NCI-H226 (cell line): ENCODE measurements at regions not wholly inside any gene's neighbourhood (a gene's known extent, or its start where the extent isn't known, plus 50 kb on each side); places are given as distances from the start of the nearest gene placed in this dataset.
A peak's percentile ranks its signal among the peaks of the same experiment; 100 is the strongest.
"Not testable (repeated sequence)": the region's sequence is repeated elsewhere in the genome, so short reads cannot be mapped to it uniquely, and the experiment has no call there.

ENCODE experiments used
- DNase-seq: peaks from one replicate; pipeline ENCODE4 v3.0.0-alpha.2; 2015

DNA sequence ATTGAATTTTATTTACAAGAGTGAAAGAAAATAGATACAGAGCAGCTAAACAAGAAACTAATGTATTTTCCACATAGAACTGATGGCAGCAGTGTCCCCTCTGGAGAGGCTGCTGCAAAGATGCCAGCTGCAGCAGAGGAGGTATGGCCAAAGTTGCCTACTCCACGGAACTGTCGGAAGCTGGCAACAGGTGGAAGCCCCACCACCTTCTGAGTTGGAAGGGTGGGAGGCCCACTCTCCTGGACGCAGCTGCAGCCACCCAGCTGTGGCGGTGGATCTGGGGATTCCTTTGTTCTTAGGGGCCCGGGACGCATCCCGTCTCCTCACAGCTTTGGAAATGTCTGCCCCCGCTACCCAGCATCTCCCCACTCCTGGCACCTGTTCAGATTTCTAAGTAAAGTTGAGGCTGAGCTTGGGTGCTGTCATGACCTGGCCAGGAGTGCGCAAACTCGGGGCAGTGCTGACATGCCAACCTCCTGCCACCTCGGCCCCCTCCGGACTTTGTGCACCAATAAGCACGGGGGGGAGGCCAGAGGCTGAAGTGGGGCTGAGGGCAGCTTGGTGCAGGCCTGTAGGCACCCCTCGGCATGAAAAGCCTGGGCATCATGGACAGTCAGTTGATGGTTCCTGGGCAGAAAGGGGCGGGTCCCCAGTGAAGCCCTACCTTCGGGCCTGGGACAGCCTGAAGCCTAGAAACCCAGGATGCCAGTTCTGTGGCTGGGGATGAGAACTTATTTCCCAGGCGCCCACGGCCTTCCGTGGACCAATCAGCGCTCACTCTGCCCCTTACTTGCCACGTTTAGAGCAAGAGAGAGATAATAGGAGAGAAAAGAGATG is 1071.4 kb downstream of the JRKL start:
- no peak for DNase-seq

DNA sequence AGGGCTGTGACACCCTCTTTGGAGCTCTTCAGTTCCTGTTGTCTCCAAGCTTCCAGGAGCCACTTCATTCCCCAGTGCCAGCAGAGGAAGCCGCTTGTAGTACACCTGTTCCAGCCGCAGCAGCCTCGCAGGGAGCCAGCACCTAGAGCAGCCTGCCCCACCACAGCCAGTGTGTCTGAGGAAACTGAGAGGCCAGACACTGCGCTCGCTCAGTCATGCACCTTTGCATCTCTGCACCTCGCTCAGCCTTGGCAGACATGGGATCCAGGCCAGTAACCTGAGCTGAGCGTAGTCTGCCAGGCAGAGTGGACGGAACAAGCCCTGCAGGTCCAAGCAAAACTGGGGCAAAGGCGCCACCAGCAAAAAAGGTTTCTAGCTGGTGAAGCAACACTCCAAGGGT is 1072.1 kb downstream of the JRKL start:
- DNase-seq: no peak

DNA sequence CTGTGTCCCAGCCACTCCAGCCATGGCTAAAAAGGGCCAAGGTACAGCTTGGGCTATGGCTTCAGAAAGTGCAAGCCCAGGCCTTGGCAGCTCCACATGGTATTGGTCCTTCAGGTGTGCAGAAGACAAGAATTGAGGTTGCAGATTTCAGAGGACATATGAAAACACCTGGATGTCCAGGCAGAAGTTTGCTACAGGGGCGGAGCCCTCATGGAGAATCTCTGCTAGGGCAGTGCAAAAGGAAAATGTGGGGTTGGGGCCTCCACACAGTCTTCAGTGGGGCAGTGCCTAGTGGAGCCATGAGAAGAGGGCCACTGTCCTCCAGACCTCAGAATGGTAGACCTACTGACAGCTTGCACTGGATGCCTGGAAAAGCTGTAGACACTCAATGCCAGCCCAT is 1074.1 kb downstream of the JRKL start:
- DNase-seq: no peak

DNA sequence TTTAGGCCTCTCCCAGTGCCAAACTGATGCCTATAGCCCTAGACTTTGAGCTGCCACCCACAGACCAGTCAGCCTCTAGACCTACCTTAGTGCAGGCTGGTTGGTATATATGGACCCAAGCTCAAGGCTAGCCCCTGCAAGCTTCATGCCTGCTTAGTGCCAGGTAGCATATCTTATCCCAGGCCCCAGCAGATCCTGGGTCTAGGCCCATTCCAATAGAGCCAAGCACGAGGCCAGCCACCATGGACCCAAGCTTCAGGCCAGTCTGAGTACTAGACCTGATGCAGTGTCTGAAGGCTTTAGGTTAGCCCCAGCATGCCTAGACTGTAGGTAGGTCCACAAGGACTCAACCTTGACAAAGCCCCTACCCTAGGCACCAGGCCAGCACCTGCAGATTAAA is 1081.7 kb downstream of the JRKL start:
- no peak for DNase-seq

DNA sequence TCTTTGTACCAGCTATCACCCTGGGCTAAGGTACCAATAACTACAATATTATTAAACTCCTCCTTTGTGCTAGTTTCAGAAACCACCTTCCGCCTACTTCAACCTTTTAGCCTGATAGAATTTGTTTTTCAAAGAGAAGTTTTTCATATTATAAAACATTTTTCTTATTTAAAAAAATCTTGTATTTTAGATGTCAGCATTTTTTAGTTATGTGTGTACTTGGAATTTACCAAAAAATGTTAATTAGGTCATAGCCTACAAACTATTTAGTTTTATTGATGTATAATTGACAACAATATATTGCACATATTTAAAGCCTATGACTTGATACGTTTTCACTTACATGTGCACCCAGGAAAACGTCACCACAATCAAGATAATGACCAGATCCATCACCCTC is 1097.6 kb downstream of the JRKL start:
- no peak for DNase-seq

DNA sequence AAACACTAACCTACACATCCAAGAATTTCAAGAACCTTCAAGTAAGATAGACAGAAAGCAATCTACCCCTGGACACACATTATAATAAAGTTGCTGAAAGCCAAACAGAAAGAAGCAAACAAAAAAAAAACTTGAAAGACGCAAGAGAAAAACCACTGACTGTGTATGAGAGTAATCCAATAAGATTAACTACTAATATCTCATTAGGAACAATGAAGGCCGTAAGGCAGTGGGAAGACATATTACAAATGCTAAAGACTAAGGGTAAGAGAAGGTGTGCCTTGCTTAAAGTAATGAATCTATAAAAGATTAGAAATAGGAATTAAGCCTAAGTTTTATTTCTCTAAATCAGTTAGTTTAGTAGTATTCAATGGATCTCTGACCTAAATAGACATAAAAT is 1109.1 kb downstream of the JRKL start:
- DNase-seq: no peak

DNA sequence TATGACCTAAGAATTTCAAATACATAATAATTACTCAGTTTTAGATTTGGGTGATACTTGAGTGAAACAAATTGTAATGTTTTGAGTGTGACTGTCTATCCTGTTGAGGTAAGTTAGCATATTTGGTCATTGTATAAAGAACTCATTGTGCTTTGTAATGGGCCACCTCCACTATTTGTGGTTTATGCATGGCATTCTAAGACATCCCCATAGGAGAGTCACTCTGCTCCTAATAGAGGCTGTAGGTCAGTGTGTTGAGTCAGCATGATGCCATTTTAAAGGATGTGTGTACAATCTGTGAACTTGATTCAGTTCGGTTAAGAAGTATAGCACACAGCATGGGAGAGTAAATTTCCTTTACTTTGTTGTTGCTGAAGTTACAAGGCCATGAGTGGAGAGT is 1112.4 kb downstream of the JRKL start:
- no peak for DNase-seq

DNA sequence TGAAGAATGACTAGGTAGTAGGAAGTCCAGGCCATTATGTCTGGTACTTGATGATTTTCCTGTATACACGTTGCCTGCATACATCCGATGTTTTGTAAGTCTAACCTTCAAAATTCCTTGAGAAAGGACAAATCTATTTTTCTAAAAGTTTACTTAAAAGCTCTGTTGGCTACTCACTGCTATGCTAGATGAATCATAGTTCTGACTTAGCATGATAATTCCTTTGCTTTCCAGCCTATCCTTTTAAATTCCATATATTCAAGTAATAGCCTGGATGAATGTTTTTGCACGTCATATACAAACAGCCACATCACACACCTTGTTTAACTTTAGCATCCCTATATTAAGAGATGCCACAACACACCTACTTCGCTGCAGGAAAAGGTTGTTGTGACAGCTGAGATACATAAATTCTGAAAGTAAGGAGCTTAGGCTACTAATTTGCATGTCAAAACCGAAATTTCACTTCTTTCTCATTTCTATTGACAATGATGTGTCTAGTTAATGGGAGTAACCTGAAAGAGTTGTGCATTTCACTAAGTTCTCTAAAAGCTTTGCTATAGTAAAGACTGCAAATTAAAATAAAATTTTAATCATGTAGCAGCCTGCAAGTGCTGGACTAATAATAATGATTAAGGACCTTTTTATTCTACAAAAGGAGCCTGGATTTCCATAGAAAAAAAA is 1116.4 kb downstream of the JRKL start:
- no peak for DNase-seq

DNA sequence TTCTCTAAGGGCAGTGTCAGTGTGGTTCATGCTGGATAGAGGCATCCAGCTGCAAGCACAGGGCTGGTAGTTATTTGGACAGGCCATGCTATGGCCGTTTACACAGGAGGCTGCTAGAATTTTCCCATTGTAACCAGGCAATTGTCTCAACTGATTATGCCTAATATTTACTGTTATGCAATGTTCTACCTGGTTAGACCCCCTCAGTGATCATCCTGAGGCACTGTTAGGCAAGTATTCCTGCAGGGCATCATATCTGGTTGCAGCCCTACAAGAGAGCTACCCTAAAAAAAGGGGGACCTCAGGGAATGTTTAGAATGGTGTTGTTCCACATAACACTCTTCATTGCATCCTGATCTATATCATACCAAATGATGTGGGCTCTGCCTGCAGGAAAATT is 1124.6 kb downstream of the JRKL start:
- DNase-seq: no peak

DNA sequence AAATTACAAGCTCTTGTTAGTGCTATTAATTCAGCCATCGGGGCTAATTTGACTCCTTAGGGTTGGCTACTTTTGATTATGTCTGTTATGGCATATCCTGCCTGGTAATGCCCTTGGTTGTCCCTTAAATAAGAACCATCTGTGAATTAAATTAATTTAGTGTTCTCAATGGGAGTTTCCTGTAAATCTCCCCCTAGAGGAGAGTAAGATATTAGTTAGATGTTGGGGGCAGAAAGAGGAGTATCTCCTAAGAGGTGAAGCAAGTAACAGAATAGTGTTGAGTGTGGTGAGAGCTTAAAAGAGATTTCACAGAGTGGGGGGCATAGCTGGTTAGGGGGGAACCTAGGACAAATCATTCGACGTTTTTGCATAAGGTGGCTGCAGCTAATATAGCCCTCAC is 1126.9 kb downstream of the JRKL start:
- DNase-seq: no peak

DNA sequence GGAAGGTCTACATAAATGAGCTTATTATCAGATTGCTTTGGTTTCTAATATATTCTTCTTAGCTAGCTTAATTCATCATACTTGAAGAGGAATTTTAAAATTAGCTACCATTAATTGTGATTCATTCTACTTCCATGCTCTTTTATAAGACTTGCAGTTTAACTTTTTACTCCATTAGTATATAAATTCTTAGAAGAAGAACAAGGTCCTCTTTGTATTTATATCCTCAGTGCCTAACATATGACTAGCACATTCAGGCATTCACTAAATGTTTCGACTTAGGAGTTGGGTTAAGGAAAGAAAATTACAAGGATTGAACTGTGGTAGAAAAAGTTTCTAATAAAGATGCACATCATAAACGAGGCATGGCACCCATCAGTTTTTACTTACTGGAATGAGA is 1135.5 kb downstream of the JRKL start:
- no peak for DNase-seq

DNA sequence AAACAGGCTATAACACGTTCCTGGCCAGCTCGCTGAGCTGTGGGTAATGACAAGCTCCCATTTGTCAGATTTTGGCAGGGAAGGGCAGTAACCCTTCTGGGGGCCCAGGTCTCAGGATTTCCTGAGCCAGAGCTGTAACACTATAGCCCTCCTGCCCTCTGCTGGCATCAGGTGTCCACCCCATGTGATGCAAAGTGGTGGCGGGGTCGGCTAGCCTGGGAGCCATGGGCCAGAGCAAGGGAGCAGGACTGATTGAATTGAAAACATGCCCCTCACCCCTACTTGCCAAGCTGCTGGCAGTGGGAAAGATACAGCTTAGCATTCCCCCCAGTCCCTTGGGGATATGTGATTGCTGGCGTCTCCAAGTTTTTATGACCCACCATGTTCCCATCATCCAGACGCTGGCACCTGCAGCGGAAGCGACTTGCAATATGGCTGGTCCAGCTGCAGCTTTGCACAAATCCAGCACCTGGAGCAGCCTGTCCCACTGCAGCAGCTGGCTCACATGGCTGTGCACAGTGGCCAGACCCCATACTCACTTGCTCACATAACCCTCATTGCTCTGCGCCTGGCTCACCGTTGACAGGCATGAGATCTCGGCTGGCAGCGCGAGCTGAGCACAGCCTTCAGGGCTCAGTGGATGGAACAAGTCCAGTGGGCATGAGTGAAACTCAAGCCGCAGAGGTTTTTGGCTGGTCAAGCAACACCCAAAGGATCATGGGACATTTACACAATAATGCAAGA is 1147.8 kb downstream of the JRKL start:
- DNase-seq: no peak

DNA sequence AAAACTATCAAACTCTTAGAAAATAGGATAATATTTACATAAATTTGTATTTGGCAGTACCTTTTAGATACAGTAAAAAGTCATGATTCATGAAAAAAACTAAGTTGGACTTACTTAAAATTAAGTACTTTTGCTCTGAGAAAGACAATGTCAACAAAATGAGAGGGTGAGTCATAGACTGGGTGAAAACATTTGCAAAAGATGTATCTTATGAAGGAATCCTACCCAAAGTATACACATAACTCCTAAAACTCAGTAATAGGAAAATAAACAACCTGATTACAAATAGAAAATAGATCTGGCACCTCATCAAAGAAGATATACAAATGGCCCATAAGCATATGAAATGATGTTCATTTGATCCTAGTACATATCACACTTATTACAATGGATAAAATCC is 1154.6 kb downstream of the JRKL start:
- DNase-seq: no peak

DNA sequence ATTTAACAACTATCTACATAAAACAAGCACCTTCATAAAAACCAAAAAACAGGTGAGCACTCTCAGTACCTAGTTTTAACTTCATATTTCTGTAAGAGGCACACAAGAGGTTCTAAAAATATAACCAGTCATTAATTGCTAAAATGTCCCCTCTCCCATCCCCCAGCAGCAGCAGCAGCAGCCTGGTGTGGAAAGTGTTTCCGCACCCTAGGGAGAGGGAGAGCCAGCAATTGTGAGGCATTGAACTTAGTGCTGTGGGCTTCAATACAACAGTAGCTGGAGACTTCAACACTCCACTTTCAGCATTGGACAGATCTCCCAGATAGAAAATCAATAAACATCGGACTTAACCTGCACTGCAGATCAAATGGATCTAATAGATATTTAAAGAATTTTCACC is 1158.5 kb downstream of the JRKL start:
- DNase-seq: no peak

DNA sequence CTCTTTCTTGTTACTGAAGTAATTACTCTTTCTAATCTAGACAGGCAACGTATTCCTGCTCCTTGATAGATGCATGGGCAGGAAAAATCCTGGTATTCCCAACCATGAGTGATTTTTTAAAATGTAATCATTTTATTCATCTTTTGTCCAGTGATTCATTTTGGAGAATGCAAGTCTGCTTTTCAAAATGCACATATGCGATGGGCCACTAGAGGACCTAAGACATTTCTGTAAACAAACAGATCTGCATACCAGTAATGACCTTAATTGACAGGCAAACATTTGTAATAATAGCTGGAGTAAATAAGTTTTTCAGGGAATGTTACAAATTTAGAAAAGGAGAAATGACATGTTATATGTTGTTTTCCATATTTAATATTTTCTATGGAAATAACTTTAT is 1167.6 kb downstream of the JRKL start:
- DNase-seq: no peak

DNA sequence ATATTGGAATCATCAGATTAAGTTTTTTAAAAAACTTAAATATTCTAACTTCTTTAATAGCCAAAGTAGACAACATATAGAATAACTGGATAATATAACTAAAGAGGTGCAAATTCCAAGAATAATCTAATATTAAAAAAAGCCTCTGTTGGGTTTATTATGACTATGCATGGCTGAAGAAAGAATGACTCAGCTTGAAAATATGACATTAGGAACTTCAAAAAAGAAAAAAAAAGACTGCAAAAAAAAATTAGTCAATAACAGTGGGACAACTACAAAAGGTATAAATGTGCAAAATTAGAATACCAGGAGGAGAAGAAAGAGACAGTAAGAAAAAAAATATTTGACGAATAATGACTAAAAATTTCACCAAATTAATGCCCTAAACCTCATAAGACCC is 1178.0 kb downstream of the JRKL start:
- DNase-seq: no peak

DNA sequence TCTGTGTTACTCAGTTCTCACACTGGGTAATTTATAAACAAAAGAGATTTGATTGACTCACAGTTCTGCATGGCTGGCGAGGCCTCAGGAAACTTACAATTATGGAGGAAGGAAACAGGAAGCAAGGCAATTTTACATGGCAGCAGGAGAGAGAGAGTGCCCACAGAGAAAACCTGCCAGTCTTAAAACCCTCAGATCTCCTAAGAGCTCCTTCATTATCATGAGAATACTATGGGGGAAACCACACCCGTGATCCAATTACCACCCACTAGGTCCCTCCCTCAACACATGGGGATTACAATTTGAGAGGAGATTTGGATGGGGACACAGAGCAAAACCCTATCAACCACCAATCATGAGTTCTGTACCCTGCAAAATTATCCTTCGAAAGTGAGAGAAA is 1180.8 kb downstream of the JRKL start:
- no peak for DNase-seq

DNA sequence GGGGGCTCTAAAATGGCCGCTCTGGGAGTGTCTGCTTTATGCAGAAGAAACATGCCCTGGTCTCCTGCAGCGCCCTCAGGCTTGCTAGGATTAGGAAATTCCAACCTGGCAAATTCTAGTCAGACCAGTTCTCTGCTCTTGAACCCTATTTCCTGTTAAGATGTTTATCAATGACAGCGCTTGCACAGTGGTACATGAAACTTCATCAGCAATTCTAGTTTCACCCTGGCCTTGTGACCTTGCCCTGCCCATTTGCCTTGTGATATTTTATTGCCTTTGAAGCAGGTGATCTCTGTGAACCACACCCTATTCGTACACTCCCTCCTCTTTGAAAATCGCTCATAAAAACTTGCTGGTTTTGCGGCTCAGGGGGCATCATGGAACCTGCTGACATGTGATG is 1184.0 kb downstream of the JRKL start:
- not testable (repeated sequence) for DNase-seq

DNA sequence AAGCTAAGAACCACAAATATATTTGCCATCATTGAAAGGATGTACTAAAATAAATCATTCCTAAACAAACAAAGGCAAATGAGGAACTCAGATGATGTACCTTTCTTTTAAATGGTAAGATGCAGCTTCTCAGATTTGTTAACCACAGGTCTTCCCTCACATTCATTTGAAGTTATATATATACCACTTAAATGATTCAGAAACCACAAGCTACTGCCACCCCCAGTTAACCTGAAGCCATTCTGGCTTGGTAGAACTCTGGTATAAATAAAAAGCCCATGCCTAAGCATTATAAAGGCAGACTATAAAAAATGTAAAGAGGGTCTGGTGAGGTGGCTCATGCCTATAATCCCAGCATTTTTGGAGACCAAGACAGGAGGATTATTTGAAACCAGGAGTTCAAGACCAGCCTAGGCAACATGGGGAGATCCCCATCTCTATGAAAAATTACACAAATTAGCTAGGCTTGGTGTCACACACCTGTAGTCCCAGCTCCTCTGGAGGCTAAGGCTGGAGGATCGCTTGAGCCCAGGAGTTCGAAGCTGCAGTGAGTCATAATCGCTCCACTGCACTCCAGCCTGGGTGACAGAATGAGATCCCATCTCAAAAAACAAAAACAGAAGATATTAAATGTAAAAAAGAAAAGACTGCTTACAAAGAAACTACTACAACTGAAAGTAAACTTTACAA is 1185.3 kb downstream of the JRKL start:
- DNase-seq: peak; percentile 6

DNA sequence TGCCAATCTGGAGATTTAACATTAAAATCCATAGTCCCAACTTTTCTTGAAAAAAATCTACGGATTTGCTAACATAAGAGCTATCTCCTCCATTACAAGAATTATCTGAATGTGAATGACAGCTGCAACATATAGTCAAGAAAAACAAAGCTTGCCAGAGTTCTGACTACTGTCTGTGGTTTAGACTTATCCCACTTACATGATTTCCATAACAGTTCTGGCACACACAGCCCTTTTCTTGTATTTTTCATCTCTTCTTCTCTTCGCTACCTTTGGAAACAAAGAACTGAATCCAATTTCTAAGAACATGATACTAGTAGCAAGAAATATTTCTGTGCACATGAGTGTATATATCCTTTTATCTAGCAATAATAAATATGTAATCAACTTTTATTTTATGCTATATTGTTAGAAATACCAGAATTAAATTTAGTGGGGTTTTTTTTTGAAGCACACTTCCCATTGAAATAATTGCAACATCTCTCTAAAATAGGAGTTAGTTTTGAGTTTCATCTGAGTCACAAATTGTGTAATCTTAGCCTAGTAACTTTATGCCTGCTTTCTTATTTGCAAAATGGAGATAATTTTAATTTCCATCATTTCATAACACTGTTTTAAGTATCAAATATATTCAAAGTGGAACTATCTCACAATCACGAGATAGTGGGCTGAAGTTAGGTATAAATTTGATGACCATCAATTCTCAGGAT is 1217.6 kb downstream of the JRKL start:
- DNase-seq: peak; percentile 7

DNA sequence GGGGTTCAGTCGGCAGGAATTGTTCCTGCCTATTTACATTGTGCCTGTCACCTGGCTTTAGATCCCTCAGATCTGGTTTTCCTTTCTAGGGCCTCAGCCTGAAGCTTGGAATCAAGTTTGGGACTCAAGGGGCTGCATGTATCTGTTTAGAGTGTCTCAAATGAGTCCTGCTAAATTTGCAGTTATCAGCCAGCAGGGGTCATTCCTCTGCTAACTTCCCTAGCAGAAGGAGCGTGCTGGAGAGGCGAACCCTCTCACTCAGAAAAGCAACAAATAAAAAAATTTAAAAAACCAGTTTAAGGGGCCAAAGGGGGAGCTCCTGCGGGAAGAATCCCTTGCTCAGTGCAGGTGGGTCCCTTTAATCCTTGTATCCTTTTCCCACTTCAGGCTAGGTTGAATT is 1220.2 kb downstream of the JRKL start:
- no peak for DNase-seq

DNA sequence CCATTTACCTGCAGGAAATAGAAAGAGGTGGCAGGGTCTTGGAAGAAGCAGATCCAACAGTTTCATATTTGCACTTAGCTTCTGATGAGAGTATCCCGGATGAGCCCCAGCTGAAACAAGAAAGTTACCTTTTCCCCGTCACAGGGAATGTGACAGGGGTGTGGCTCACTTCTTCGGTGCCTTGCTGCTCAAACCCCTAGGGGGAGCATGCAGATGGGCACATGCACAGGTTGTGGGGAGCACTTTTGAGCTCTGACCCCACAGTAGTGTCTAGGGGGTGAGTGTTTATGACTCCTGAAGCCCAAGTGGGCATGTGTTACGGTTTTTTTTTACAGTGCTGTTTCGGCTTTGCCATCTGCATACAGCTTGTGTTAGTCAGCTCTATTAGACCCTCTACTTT is 1221.0 kb downstream of the JRKL start:
- no peak for DNase-seq

DNA sequence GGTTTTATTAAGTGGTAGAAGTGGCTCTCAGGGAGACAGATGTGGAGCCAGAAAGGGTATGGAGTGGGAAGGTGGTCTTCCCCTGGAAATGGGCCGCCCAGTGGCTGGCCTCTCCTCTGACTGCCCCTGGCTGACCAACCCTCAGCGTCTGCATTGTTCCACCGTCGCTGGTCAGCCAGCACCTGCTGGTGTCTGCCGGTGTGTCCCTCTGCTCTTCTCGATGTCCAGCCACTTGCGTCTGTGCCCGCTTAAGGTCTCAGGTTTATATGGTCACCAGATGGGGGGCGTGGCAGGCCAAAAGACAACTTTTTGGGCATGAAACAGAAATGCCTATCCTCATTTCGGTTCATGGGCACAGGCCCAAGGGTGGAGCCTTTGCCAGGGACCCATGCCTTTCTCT is 1221.5 kb downstream of the JRKL start:
- no peak for DNase-seq
